Rectal smooth muscle tissue (tissue), 1 donor: ENCODE measurements at regions not wholly inside any gene's neighbourhood (a gene's known extent, or its start where the extent isn't known, plus 50 kb on each side); places are given as distances from the start of the nearest gene placed in this dataset.

Experiments
- H3K27ac ChIP-seq: one replicate; pipeline ENCODE4 v1.7.0; 2013; ENCODE audit warnings: low read depth, low read length, inconsistent platforms
- H3K27me3 ChIP-seq: one replicate; pipeline ENCODE4 v1.7.0; 2013; ENCODE audit warnings: low read length; ENCODE audit not compliant: control insufficient read depth, insufficient read depth
- H3K36me3 ChIP-seq: one replicate; pipeline ENCODE4 v1.7.0; 2013; ENCODE audit warnings: low read length; ENCODE audit not compliant: control insufficient read depth, insufficient read depth
- H3K4me1 ChIP-seq: one replicate; pipeline ENCODE4 v1.7.0; 2013; ENCODE audit warnings: low read length; ENCODE audit not compliant: control insufficient read depth, insufficient read depth
- H3K4me3 ChIP-seq: one replicate; pipeline ENCODE4 v1.7.0; 2013; ENCODE audit warnings: low read length
- H3K9ac ChIP-seq: one replicate; pipeline ENCODE4 v1.7.0; 2013; ENCODE audit warnings: low read length

DNA sequence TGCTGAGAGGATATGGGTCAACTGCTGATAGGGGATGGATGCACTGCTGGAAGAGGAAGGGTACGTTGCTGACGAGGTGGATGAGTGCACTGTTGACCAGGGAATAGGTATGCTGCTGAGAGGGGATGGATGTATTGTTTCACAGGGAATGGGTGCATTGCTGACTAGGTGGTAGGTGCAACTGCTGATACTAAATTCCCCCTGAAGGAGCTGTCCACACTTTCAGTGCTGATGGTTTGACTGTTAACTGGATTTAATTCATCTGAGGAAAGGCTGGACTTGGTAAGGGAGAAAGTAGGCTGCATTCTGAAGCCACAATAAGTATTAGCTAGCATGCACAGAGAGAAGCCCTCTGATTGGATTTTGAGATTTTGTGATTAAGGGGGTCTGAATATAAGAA lies 1196.8 kb upstream of the PHF14 start:
- H3K36me3 ChIP-seq, result no peaks in the 10 kb centered on the region
- no peaks in the 10 kb centered on the region for H3K4me1 ChIP-seq
- H3K4me3 ChIP-seq, result no peak overlapping the region
- no peaks in the 10 kb centered on the region for H3K27me3 ChIP-seq
- H3K9ac ChIP-seq, result no peak overlapping the region
- no peak overlapping the region for H3K27ac ChIP-seq

DNA sequence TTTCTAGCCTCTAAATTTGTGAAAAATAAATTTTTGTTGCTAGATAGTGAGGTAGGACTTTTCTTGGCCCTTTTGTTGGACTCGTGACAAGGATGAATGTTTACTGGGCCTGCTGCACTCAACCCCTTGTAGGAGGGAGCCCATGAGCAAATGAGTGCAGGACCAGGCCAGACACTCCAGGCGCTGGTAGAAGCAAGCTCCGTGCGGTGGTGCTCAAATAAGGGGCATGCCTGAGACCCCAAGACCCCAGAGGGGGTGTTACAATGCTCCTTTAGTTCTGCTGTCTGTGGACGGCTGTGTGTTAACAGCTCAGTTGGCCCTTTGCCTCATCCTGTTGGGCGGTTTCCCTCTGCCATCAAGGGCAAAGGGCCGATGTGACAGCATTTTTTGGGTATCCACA lies 1195.3 kb upstream of the PHF14 start:
- H3K9ac ChIP-seq, result no peak overlapping the region
- H3K27me3 ChIP-seq, result no peaks in the 10 kb centered on the region

DNA sequence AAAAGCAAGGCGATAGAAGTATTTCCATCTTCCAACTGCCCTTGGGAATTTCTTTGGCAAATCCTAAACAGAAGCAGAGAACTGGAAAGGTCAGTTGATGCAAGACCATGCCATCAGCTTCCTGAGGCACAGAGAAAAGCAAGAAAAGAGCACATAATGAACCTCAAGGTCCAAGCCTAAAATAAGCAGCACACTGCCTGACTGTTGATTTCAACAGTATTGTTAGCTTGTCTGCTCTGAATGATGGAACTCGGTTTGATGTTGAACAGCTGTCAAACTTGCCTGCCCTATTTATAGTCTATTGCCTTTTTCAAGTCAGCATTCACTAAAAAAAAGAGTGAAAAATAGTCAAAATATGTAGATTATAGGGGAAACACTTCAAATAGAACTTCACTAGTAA lies 1192.0 kb upstream of the PHF14 start:
- Histone ChIP-seq H3K36me3 (no peaks in the 10 kb centered on the region), H3K9ac (no peak overlapping the region), H3K27ac (no peak overlapping the region)

More for the DNA sequence above, 1195.3 kb upstream of the PHF14 start:
- no peaks in the 10 kb centered on the region for H3K36me3 ChIP-seq
- H3K4me3 ChIP-seq, result no peak overlapping the region
- H3K27ac ChIP-seq, result no peak overlapping the region
- no peaks in the 10 kb centered on the region for H3K4me1 ChIP-seq

DNA sequence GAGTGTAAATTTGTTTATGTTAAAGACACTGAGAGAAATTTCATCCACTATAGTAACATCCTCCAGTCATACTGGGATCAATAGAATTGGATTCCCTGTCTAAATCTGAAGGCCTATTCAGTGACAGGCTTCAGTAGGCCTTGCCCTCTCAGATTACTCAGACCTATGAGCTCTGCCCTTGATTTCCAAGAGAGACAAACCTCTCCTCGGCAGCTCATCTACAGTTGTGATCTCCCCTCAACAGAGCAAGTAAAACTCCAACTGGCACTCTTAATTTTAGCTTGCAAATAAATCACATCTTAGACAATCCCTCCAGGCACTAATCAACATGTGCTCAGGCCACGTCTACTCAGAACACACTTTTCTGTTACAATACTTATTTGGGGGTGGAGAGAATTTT lies 1191.4 kb upstream of the PHF14 start:
- Histone ChIP-seq H3K9ac (no peak overlapping the region), H3K4me3 (no peak overlapping the region), H3K27ac (no peak overlapping the region), H3K36me3 (no peaks in the 10 kb centered on the region), H3K4me1 (no peaks in the 10 kb centered on the region), H3K27me3 (no peaks in the 10 kb centered on the region)

More for the DNA sequence above, 1192.0 kb upstream of the PHF14 start:
- Histone ChIP-seq H3K27me3 (no peaks in the 10 kb centered on the region), H3K4me1 (no peaks in the 10 kb centered on the region), H3K4me3 (no peak overlapping the region)

DNA sequence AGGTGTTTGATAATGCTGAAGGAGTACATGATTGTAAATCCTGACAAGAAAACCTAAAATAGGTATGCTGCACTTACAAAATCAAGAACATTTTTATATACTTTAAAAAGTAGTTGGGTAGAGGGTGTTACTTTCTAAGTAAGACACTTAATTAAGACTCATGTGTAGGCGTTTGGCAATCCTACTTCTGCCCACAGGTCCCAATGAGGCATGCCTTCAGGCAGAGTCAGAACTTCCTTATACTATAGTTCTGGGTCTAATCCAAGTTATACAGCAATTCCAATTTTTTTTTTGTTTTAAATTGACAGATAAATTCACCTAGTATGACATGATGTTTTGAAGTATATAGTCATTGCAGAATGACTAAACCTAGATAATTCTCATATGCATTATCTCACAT lies 1188.5 kb upstream of the PHF14 start:
- H3K4me1 ChIP-seq, result no peaks in the 10 kb centered on the region
- H3K27me3 ChIP-seq, result no peaks in the 10 kb centered on the region
- H3K4me3 ChIP-seq, result no peak overlapping the region
- no peak overlapping the region for H3K27ac ChIP-seq
- H3K9ac ChIP-seq, result no peak overlapping the region
- H3K36me3 ChIP-seq, result no peaks in the 10 kb centered on the region

DNA sequence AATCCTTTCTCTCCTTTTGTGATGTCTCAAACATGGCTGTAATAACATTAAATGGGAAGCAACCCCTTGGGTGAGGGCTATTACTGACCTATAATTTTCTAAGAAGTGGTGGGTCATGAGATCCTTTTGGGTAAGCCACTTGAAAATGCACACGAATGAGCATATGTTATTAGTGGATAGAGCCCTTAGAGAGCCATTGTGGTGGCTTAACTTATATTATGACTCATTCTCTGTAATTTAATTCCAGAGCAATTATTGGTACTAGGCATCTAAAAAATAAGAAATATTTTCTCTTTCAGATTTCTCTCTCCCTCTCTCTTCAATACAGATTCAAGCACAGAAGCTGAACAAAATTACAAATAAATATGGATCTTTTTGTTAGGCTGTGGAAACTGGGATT lies 1177.4 kb upstream of the PHF14 start:
- Histone ChIP-seq H3K27ac (no peak overlapping the region), H3K4me1 (no peaks in the 10 kb centered on the region)

DNA sequence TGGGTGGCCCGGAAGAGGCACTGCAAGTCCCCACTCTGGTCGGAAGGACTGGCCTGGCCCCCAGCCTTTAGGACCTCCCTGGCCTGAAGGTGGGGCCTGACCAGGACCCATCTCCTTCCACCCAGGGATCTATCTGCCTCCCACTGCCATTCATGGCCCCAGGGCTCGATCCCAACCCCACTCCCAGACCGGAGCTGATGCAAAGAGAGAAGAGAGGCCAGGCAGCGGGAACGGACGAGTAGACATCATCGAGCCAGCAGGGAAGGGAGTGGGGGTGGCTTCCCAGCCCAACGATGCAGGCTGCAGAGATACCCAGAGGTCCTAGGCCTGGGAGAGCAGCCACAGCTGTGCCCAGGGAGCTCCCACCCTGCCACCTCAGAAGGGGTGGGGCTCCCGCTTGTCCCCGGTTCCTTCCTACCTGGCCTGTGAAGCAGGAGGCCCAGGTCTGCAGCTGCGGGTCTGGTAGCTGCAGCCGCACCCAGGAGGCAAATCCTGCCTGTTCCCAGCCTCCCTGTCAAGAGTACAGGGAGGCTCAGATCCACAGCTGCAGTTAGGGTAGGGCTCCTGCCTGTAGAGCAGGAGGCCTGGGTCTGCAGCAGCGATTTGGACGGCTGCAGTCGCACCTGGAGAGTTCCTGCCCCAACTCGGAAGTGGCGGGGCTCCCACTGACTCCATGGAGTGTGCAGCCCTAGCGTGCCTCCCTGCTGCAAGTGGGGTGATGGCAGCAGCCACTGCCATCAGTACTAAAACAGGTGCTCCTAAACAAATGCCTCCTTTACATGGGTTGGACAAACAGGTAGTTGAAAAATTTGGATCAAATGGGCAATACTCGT lies 1151.0 kb upstream of the PHF14 start:
- Histone ChIP-seq H3K9ac (no peak overlapping the region), H3K27me3 (no peaks in the 10 kb centered on the region), H3K4me3 (no peak overlapping the region), H3K27ac (no peak overlapping the region), H3K4me1 (no peaks in the 10 kb centered on the region), H3K36me3 (no peaks in the 10 kb centered on the region)

More for the DNA sequence above, 1177.4 kb upstream of the PHF14 start:
- H3K27me3 ChIP-seq, result no peaks in the 10 kb centered on the region
- H3K36me3 ChIP-seq, result no peaks in the 10 kb centered on the region
- no peak overlapping the region for H3K4me3 ChIP-seq
- no peak overlapping the region for H3K9ac ChIP-seq

DNA sequence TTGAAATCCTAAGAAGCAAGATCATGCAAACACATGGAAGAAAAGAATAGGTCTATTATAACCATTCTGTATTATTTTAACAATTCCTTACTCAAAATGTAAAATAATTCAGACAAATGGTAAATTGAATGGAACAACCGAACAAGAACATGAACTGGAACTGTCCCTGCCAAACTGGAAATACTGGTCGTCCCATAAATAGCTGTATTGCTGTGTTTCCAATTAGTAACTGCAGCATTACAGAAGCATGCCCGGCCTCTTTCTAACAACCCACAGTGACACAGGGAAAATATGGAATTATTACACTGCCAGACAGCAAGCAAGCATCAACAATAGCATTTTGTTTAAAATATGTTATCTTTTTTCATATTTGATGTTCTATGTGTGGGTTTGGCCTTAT lies 1138.5 kb upstream of the PHF14 start:
- Histone ChIP-seq H3K36me3 (no peaks in the 10 kb centered on the region), H3K9ac (no peak overlapping the region), H3K4me3 (no peak overlapping the region), H3K4me1 (no peaks in the 10 kb centered on the region), H3K27ac (no peak overlapping the region), H3K27me3 (no peaks in the 10 kb centered on the region)

DNA sequence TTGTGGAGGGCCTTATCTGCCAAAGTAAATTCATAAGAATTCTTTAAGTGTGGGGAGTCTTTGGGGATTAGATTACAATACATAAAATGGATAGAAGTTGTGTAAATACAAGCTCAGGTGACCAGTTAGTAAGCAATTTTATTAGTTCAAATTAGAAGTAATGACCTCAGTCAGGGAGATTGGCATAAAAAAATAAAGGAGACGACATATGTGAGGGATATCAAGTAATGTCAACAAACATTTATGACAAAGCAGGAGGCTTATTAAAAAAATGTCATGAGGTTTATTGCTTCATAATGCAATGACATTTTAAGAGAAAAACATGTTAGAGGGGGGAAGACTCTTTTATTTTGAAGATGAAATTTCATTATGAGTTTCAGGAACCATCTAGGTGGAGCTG lies 1137.0 kb upstream of the PHF14 start:
- H3K27ac ChIP-seq, result no peak overlapping the region
- no peaks in the 10 kb centered on the region for H3K4me1 ChIP-seq
- no peaks in the 10 kb centered on the region for H3K27me3 ChIP-seq
- no peak overlapping the region for H3K9ac ChIP-seq
- no peaks in the 10 kb centered on the region for H3K36me3 ChIP-seq
- H3K4me3 ChIP-seq, result no peak overlapping the region

DNA sequence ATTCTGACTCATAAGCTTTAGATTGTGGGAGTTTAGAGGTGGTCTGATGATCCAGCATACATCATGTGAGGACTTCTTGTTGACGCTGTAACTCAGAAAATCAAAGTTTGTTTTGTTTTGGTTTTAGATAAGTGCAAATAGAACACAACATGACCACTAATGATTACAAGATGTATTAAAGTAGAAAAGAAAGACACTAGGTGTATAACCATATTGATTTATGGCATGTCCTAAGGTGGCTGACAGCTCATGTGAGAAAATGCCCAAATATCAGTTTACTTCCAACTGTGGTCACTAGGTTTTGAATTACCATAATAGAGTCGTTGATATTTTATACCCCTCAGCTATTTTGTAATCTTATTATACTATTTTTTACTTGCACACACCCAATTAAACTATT lies 1131.4 kb upstream of the PHF14 start:
- Histone ChIP-seq H3K27me3 (no peaks in the 10 kb centered on the region), H3K4me1 (no peaks in the 10 kb centered on the region), H3K9ac (no peak overlapping the region), H3K27ac (no peak overlapping the region), H3K4me3 (no peak overlapping the region), H3K36me3 (no peaks in the 10 kb centered on the region)

DNA sequence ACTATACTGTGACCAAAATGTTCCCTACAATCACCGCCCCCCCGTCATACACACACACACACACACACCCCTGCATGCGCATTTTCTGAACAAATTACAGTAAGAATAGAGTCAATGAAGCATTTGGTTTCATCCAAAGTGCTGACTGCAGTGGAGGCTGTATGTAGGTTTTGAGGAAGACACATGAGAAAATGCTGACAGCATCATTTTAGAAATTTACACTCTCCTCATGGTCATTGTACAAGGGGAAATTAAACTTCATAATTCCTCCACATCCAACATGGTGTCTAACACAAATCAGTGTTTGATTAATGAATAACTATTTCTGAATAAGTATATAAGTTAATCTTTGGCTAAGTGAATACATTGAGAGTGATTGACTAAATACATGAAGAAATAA lies 1126.8 kb upstream of the PHF14 start:
- Histone ChIP-seq H3K27me3 (no peaks in the 10 kb centered on the region), H3K9ac (no peak overlapping the region), H3K36me3 (no peaks in the 10 kb centered on the region), H3K27ac (no peak overlapping the region), H3K4me1 (no peaks in the 10 kb centered on the region), H3K4me3 (no peak overlapping the region)

DNA sequence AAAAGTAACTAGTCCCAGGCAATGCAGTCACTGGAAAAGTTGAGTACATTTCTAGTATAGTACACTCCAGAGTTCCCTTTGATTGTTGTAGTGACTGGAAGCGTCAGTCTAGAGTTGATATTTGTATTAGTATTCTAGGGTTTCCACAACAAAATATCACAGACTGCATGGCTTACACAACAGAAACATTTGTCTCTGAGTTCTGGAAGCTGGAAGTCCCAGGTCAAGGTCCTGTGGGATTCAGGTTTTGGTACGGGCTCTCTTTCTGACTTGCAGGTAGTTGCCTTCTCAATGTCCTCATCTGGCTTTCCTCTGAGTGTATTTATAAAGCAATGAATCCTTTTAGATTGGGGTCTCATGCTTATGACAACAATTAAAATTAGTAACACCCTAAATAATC lies 1119.1 kb upstream of the PHF14 start:
- no peaks in the 10 kb centered on the region for H3K27me3 ChIP-seq
- H3K4me1 ChIP-seq, result no peaks in the 10 kb centered on the region
- H3K4me3 ChIP-seq, result no peak overlapping the region
- H3K36me3 ChIP-seq, result no peaks in the 10 kb centered on the region
- H3K27ac ChIP-seq, result no peak overlapping the region
- no peak overlapping the region for H3K9ac ChIP-seq

DNA sequence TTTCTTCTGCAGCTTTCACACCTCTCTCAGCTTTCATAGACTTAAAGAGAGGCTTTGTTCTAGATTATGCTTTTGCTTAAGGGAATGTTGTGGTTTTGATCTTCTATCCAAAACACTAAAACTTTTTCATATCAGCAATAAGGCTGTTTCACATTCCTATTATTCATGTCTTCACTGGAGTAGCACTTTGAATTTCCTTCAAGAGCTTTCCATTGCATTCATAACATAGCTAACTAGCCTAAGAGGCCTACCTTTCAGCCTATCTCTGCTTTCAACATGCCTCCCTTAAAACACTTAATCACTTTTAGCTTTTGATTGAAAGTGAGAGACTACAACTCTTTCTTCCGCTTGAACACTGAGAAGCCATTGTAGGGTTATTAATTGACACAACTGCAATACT lies 1117.0 kb upstream of the PHF14 start:
- no peak overlapping the region for H3K9ac ChIP-seq
- no peak overlapping the region for H3K27ac ChIP-seq
- H3K4me3 ChIP-seq, result no peak overlapping the region
- H3K4me1 ChIP-seq, result no peaks in the 10 kb centered on the region
- H3K36me3 ChIP-seq, result no peaks in the 10 kb centered on the region
- H3K27me3 ChIP-seq, result no peaks in the 10 kb centered on the region
